ENCODE measurements at regions not wholly inside any gene's neighbourhood (a gene's known extent, or its start where the extent isn't known, plus 50 kb on each side); places are given as distances from the start of the nearest gene placed in this dataset.

DNA sequence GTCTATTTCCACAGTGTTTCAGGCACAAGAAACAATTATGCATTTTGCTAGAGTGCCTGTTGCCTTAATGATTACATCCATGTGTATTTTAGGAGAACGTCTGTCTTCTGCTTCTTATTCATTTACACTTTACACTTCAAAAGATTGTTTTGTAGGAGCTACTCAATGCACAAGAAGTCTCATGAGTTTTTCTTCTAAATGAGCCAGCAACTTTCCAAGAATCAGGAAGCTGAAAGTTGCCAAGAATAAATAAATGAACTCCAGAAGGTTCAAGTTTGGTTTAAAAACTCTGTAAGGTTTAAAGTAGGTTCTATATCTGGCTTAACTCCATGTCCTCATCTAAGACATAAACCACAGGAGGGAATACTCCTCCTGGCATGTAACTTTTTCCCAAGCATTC is 103.8 kb upstream of the ADPGK start:
- TF ChIP-seq, protein P1, sequence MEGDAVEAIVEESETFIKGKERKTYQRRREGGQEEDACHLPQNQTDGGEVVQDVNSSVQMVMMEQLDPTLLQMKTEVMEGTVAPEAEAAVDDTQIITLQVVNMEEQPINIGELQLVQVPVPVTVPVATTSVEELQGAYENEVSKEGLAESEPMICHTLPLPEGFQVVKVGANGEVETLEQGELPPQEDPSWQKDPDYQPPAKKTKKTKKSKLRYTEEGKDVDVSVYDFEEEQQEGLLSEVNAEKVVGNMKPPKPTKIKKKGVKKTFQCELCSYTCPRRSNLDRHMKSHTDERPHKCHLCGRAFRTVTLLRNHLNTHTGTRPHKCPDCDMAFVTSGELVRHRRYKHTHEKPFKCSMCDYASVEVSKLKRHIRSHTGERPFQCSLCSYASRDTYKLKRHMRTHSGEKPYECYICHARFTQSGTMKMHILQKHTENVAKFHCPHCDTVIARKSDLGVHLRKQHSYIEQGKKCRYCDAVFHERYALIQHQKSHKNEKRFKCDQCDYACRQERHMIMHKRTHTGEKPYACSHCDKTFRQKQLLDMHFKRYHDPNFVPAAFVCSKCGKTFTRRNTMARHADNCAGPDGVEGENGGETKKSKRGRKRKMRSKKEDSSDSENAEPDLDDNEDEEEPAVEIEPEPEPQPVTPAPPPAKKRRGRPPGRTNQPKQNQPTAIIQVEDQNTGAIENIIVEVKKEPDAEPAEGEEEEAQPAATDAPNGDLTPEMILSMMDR (IDR thresholded peaks at IDR 0.05) = no peak
- no peak for TF ChIP-seq POLR2A (IDR thresholded peaks at IDR 0.05)

Measured in thyroid gland (tissue), 4 donors.